Spleen (tissue), 11 donors: ENCODE measurements at regions not wholly inside any gene's neighbourhood (a gene's known extent, or its start where the extent isn't known, plus 50 kb on each side); places are given as distances from the start of the nearest gene placed in this dataset.

Experiments
- DNase-seq: peaks from one replicate; pipeline ENCODE4 v3.0.0-alpha.2; 2020
- H3K27ac ChIP-seq, 8 donors: fragments of 200-600 bp; sonication (generic) in 7 of 8; 1 replicate in 4 of 8; 2 replicates in 4 of 8; pipeline versions ENCODE4 v1.5.0 to v1.8.0; 2016 to 2021; ENCODE audit warnings: inconsistent platforms in 4 of 8, mild to moderate bottlenecking in 4 of 8, moderate library complexity in 1 of 8
- H3K27me3 ChIP-seq, 7 donors: fragments of 200-600 bp; sonication (generic) in 6 of 7; replicated peaks in 1 of 7; 1 replicate in 4 of 7; 2 replicates in 3 of 7; pipeline versions ENCODE4 v1.5.0 to v1.8.0; 2016 to 2021; ENCODE audit warnings: inconsistent platforms in 3 of 7, mild to moderate bottlenecking in 1 of 7
- H3K36me3 ChIP-seq, 6 donors: fragments of 200-600 bp; sonication (generic) in 5 of 6; 1 replicate in 4 of 6; 2 replicates in 2 of 6; pipeline versions ENCODE4 v1.5.0 to v1.8.0; 2016 to 2021; ENCODE audit warnings: inconsistent platforms in 2 of 6
- H3K4me1 ChIP-seq, 6 donors: fragments of 200-600 bp; sonication (generic) in 5 of 6; 1 replicate in 3 of 6; 2 replicates in 3 of 6; pipeline versions ENCODE4 v1.5.0 to v1.8.0; 2016 to 2021; ENCODE audit warnings: inconsistent platforms in 3 of 6
- H3K4me3 ChIP-seq, 8 donors: fragments of 200-600 bp; sonication (generic) in 7 of 8; 1 replicate in 4 of 8; 2 replicates in 4 of 8; pipeline versions ENCODE4 v1.5.0 to v1.8.0; 2016 to 2021; ENCODE audit warnings: inconsistent platforms in 4 of 8, mild to moderate bottlenecking in 4 of 8, moderate library complexity in 2 of 8
- H3K9me3 ChIP-seq, 8 donors: fragments of 200-600 bp; sonication (generic) in 7 of 8; 1 replicate in 4 of 8; 2 replicates in 4 of 8; pipeline versions ENCODE4 v1.5.0 to v1.8.0; 2016 to 2021; ENCODE audit warnings: inconsistent platforms in 4 of 8
- POLR2A ChIP-seq, 3 donors: fragments of 450-650 bp; IDR thresholded peaks; one replicate each; pipeline ENCODE4 v1.5.1; 2017; ENCODE audit warnings: antibody characterized with exemption in 3 of 3, mild to moderate bottlenecking in 1 of 3
- POLR2AphosphoS5 ChIP-seq, 3 donors: sonication (generic); formaldehyde crosslinking; IDR thresholded peaks; one replicate each; pipeline ENCODE4 v1.5.1; 2017; ENCODE audit warnings: antibody characterized with exemption in 3 of 3
- WGBS, 5 donors: extraction: QIAGEN DNeasy Blood & Tissue Kit in 3 of 5; methylation state at CpG; one replicate each; pipeline versions ENCODE4 v1.1.5 to v1.1.7; 2013 to 2018; 5-methylcytosine and 5-hydroxymethylcytosine counted together
- intact Hi-C: fragments of 100-400 bp; cut with DNase I; formaldehyde crosslinking; loops from one replicate; pipeline ENCODE4 v1.15.0; 2023; ENCODE audit warnings: low total_unique reads
- TF ChIP-seq, protein P1 (sequence below), 11 experiments: fragments of 200-600 bp in 7 of 11; fragments of 450-650 bp in 4 of 11; sonication (generic) in 4 of 11; IDR thresholded peaks in 8 of 11; conservative IDR thresholded peaks in 3 of 11; 1 replicate in 7 of 11; 2 replicates in 4 of 11; pipeline versions ENCODE4 v1.4.0 to v1.8.0; 2016 to 2021; ENCODE audit warnings: antibody characterized with exemption in 11 of 11, inconsistent platforms in 4 of 11, mild to moderate bottlenecking in 1 of 11
- donor health status: healthy with polysubstance abuse.
- donor health status: DM: no; HTN: no; CAD: no; lungs with moderate emphysema.
- donor health status: DM: no; HTN: no; CAD: no.
- donor health status: Bipolar disorder and iron deficiency.
- donor health status: healthy.
- donor health status: DM: no; HTN: no; CAD: no.
- donor health status: DM: yes; HTN: yes; CAD: no.

DNA sequence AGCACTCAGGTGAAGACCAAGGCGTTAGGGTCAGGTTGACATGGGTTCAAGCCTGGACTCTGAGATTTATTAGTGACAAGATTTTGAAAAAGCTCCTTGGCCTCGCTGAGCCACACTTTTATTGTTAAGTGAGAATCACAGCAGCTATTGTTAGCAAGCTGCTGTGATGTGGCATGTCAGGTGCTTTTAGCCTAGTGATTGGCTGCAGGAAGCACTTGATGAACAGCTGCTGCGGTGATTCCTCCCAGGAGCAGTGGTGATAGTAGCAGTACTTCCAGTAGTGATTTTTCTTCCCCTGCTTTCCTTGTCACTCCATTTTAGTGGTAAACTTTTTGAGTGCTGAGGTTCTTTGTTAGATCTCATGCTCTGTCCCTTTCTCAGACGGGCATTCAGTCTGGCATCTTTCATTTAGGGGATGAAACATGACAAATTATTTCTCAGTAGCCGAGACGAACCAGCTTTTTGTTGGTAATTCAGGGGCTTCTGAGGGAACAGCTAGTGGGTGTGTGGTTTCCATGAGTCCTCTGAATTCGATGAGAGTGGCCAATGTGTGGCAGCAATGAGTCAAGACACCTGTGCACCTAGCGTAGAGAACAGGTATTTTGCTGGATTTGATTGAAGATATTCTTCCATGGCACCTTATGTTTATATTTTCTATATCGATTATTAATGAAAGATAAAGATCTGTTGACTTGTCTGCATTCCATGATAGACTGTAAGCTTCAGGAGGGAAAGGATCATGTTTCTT lies 696.7 kb downstream of the DHX35 start:
- intact Hi-C loops = no loop called here
- Histone ChIP-seq H3K4me1 (no peaks in the 10 kb centered on the region), H3K9me3 (no peaks in the 10 kb centered on the region), H3K27me3 (no peaks in the 10 kb centered on the region), H3K4me3 (no peak overlapping the region), H3K36me3 (no peaks in the 10 kb centered on the region), H3K27ac (no peak overlapping the region)
- WGBS, 5 donors = 70 to 84% (median 74%) methylated on average over 9 of the region's 9 CpGs
- TF ChIP-seq POLR2A (IDR thresholded peaks at IDR 0.05) (no peak), POLR2AphosphoS5 (IDR thresholded peaks at IDR 0.05) (no peak)
- TF ChIP-seq, protein P1, sequence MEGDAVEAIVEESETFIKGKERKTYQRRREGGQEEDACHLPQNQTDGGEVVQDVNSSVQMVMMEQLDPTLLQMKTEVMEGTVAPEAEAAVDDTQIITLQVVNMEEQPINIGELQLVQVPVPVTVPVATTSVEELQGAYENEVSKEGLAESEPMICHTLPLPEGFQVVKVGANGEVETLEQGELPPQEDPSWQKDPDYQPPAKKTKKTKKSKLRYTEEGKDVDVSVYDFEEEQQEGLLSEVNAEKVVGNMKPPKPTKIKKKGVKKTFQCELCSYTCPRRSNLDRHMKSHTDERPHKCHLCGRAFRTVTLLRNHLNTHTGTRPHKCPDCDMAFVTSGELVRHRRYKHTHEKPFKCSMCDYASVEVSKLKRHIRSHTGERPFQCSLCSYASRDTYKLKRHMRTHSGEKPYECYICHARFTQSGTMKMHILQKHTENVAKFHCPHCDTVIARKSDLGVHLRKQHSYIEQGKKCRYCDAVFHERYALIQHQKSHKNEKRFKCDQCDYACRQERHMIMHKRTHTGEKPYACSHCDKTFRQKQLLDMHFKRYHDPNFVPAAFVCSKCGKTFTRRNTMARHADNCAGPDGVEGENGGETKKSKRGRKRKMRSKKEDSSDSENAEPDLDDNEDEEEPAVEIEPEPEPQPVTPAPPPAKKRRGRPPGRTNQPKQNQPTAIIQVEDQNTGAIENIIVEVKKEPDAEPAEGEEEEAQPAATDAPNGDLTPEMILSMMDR (IDR thresholded peaks at IDR 0.05 in 8 of 11, conservative IDR thresholded peaks at IDR 0.05 in 3 of 11) = no peak
- no peak for DNase-seq

DNA sequence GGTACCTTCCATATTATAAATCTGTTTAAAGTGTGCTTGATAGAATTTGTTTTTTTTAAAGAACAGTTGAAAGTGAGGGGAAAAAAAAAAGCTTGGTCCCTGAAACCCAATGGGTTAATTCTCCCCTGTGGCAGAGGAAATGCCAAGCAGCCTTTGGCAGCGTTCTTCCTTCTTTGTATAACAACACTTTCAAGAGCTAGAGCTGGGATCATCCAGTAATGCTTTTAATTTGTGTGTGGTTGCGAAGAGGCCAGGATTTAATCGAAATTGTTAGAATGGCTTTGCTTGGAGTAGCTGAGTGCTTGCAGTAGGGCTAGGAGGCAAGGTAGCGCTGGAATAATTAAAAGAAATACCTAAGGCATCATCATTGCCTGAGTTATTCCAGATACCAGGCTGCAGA lies 692.0 kb downstream of the DHX35 start:
- no peaks in the 10 kb centered on the region for H3K36me3 ChIP-seq
- 56 to 68% (median 66%) methylated on average over 4 of the region's 4 CpGs for WGBS, 5 donors
- H3K4me3 ChIP-seq = no peak overlapping the region
- no peak overlapping the region for H3K27ac ChIP-seq
- intact Hi-C loops = no loop called here
- no peak for TF ChIP-seq POLR2A (IDR thresholded peaks at IDR 0.05)
- TF ChIP-seq, protein P1 (IDR thresholded peaks at IDR 0.05 in 8 of 11, conservative IDR thresholded peaks at IDR 0.05 in 3 of 11) = no peak
- TF ChIP-seq POLR2AphosphoS5 (IDR thresholded peaks at IDR 0.05) = no peak
- H3K9me3 ChIP-seq = no peaks in the 10 kb centered on the region
- DNase-seq = no peak
- H3K27me3 ChIP-seq = peaks cover 0 to 6% (median 0%) of the 10 kb centered on the region in 7 donors
- no peaks in the 10 kb centered on the region for H3K4me1 ChIP-seq

DNA sequence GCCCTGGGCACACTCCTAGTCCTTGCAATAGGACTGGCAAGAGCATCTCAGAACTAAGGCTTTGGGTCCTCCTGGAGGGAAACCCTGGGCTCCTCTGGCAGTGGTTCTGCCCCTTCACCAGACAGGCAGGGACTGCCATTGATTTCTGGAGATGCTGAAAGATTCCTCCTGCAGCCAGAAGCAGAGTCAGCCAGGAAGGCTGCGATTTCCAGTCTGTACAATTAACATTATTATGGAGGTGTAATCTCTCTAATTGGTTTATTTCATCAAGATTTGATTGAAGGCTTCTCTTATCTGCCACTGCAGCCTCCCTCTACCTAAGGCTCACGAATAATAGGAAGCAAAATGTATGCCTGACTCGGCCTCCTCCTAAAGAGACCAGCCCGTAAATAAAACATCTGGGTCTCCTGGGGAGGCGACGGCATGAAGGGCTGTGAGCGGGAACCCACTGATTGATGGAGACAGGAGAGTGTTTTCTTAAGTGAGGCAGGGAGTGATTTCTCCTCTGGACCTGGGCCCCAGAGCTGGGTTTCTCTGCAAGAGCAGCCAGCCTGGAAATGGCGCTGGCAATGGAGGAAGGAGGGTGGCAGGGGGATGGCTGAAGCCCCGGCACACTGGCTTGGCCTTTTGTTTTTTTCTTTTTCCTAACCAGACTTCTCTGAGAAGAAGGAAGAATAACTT lies 689.6 kb downstream of the DHX35 start:
- Histone ChIP-seq H3K9me3 (no peaks in the 10 kb centered on the region), H3K4me1 (no peaks in the 10 kb centered on the region), H3K36me3 (no peaks in the 10 kb centered on the region), H3K27me3 (peaks cover 0 to 6% (median 0%) of the 10 kb centered on the region in 7 donors), H3K27ac (no peak overlapping the region), H3K4me3 (no peak overlapping the region)
- no peak for DNase-seq
- 44 to 62% (median 55%) methylated on average over 9 of the region's 9 CpGs for WGBS, 5 donors
- intact Hi-C loops = no loop called here
- TF ChIP-seq, protein P1 (IDR thresholded peaks at IDR 0.05 in 8 of 11, conservative IDR thresholded peaks at IDR 0.05 in 3 of 11) = no peak

DNA sequence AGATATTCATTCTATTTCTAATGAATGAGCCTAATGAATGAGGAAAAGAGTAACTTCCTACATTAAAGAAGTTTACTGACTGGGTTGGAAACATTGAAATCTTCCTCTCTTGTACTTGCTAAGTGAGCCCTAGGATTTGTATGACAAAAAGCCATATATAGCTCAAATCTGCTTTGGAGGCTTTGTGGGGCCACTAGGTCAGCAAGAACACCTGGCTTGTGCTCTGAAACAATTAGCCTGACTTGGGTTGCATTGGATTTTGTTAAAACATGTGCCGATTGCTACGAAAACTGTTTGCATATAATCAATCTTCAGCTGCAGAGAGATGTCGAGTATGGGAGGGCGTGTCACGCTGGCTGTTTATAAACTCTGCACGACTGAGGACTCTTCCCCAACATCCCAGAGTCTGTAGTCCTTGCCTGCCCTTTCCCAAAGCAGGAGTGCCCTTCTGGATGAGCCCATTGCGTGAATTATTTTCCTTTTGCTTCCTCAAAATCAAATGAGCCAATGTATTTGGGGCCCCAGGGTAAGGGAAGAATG lies 684.8 kb downstream of the DHX35 start:
- H3K27me3 ChIP-seq = peaks cover 0 to 10% (median 0%) of the 10 kb centered on the region in 7 donors
- no peak overlapping the region for H3K4me3 ChIP-seq
- H3K36me3 ChIP-seq = no peaks in the 10 kb centered on the region
- TF ChIP-seq, protein P1 (IDR thresholded peaks at IDR 0.05 in 8 of 11, conservative IDR thresholded peaks at IDR 0.05 in 3 of 11) = no peak
- no peak for TF ChIP-seq POLR2AphosphoS5 (IDR thresholded peaks at IDR 0.05)
- TF ChIP-seq POLR2A (IDR thresholded peaks at IDR 0.05) = no peak
- no peaks in the 10 kb centered on the region for H3K9me3 ChIP-seq
- 80 to 91% (median 82%) methylated on average over 7 of the region's 7 CpGs for WGBS, 5 donors
- H3K27ac ChIP-seq = no peak overlapping the region
- no peaks in the 10 kb centered on the region for H3K4me1 ChIP-seq
- DNase-seq = no peak
- intact Hi-C loops = no loop called here
